ENCODE measurements at regions not wholly inside any gene's neighbourhood (a gene's known extent, or its start where the extent isn't known, plus 50 kb on each side); places are given as distances from the start of the nearest gene placed in this dataset.

- Histone ChIP-seq H3K4me3 (ENCODE audit: insufficient read depth, low read depth, low read length) (no peak overlapping the region), H3K36me3 (replicated peaks; ENCODE audit: control insufficient read depth, insufficient read depth, low read length) (no peaks in the 10 kb centered on the region), H3K27me3 (ENCODE audit: control insufficient read depth, insufficient read depth, low read length) (no peaks in the 10 kb centered on the region)
- no peak for DNase-seq
Measured at GRCh38 chr7:13641714-13642113, 347.8 kb downstream of the ETV1 start.

- Histone ChIP-seq H3K36me3 (replicated peaks; ENCODE audit: control insufficient read depth, insufficient read depth, low read length) (no peaks in the 10 kb centered on the region), H3K27me3 (ENCODE audit: control insufficient read depth, insufficient read depth, low read length) (no peaks in the 10 kb centered on the region), H3K4me3 (ENCODE audit: insufficient read depth, low read depth, low read length) (no peak overlapping the region)
- DNase-seq, result no peak
Measured at GRCh38 chr7:13651167-13651566, 338.3 kb downstream of the ETV1 start.

- H3K27me3 ChIP-seq (ENCODE audit: control insufficient read depth, insufficient read depth, low read length), result no peaks in the 10 kb centered on the region
- no peaks in the 10 kb centered on the region for H3K36me3 ChIP-seq (replicated peaks; ENCODE audit: control insufficient read depth, insufficient read depth, low read length)
- DNase-seq, result no peak
- no peak overlapping the region for H3K4me3 ChIP-seq (ENCODE audit: insufficient read depth, low read depth, low read length)
Measured at GRCh38 chr7:13656330-13656729, 333.1 kb downstream of the ETV1 start.

DNA sequence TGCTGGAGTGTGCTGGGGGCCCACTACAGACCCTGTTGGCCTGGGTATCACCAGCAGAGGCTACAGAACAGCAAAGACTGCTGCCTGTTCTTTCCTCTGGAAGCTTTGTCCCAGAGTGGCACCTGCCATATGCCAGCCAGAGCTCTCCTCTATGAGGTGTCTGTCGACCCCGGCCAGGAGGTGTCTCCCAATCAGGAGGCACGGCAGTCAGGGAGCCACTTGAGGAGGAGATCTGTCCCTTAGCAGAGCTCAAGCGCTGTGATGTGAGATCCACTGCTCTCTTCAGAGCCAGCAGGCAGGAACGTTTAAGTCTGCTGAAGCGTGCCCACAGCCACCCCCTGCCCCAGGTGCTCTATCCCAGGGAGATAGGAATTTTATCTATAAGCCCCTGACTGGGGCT, 316.2 kb downstream of the ETV1 start:
- H3K4me3 ChIP-seq (ENCODE audit: insufficient read depth, low read depth, low read length), result no peak overlapping the region
- no peaks in the 10 kb centered on the region for H3K36me3 ChIP-seq (replicated peaks; ENCODE audit: control insufficient read depth, insufficient read depth, low read length)
- H3K27me3 ChIP-seq (ENCODE audit: control insufficient read depth, insufficient read depth, low read length), result no peaks in the 10 kb centered on the region
- no peak for DNase-seq

DNA sequence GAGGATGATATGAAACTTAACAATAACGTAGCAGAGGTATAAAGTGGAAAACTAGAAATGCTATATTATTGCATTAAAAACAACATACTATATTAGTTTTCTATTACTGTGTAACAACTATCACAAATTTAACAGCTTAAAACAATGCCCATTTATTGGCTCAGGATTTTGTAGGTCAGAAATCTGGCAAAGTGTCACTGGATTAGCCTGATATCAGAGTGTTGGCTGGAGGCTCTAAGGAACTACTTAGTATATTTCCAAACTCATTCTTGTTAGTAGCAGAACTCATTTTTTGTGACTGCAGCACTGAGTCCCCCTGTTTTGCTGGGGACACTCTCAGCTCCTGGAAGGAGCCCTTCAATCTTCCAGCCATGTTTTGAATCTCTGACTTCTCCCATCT, 306.8 kb downstream of the ETV1 start:
- H3K36me3 ChIP-seq (replicated peaks; ENCODE audit: control insufficient read depth, insufficient read depth, low read length), result no peaks in the 10 kb centered on the region
- no peak overlapping the region for H3K4me3 ChIP-seq (ENCODE audit: insufficient read depth, low read depth, low read length)
- no peaks in the 10 kb centered on the region for H3K27me3 ChIP-seq (ENCODE audit: control insufficient read depth, insufficient read depth, low read length)
- no peak for DNase-seq

DNA sequence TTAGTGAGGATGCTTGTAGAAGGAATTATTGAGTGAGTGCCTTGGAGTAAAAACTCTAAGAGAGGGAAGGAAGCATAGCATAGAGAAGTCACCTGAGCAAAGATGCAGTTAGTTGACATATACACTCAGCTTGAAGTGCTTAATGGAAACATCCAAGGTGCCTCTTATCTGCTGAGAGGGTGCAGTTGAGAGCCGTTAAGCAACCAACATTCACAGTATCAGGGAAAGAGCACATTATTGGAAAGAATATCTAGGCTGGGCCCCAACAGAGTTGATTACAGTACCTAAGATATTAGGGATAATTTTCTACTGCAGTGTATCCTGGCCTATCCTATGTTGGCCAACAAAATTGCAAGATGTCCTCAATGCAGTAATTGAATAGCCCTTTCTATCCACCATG, 302.0 kb downstream of the ETV1 start:
- Histone ChIP-seq H3K27me3 (ENCODE audit: control insufficient read depth, insufficient read depth, low read length) (no peaks in the 10 kb centered on the region), H3K36me3 (replicated peaks; ENCODE audit: control insufficient read depth, insufficient read depth, low read length) (no peaks in the 10 kb centered on the region), H3K4me3 (ENCODE audit: insufficient read depth, low read depth, low read length) (no peak overlapping the region)
- no peak for DNase-seq

DNA sequence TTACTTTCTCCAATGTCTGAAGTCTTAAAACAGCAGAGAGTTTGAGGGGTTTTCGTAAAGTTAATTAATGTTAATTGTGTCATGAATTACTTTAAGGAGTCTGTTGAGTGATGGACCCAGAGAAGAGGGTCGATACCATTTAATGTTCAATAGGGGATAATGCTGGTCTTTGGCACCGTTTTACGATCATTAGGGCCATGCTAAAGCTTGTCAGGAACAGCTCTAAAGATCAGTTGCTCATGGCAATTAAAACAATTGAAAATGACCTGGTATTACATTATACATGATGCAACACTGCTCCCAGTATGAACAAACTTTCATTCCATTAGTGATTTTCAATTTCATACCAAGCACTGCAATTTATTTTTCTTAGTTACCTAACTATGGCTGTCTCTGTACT, 296.9 kb downstream of the ETV1 start:
- Histone ChIP-seq H3K36me3 (replicated peaks; ENCODE audit: control insufficient read depth, insufficient read depth, low read length) (no peaks in the 10 kb centered on the region), H3K27me3 (ENCODE audit: control insufficient read depth, insufficient read depth, low read length) (no peaks in the 10 kb centered on the region), H3K4me3 (ENCODE audit: insufficient read depth, low read depth, low read length) (no peak overlapping the region)
- DNase-seq, result no peak

DNA sequence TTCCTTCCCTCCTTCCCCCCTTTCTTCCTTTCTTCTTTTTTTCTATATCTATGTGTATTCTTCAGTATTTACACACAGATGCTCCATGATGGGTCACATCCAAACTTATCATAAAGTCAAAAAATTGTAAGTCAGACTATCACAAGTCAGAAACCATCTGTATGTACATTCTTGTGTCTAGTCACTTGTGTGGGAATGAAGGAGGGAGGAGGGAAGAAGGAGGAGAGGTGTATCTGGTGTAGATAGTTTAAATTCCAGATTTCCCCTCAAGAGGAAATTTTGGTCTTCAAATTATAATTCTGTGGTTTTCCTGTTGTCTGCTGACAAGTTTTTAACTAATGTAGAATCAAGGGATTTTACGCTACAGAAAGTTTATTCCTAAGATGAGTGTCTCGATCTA, 287.2 kb downstream of the ETV1 start:
- H3K36me3 ChIP-seq (replicated peaks; ENCODE audit: control insufficient read depth, insufficient read depth, low read length), result no peaks in the 10 kb centered on the region
- DNase-seq, result no peak

GRCh38 chr7:13708670-13709069, 280.8 kb downstream of the ETV1 start:
- DNase-seq, result no peak
- H3K27me3 ChIP-seq (ENCODE audit: control insufficient read depth, insufficient read depth, low read length), result no peaks in the 10 kb centered on the region
- H3K4me3 ChIP-seq (ENCODE audit: insufficient read depth, low read depth, low read length), result no peak overlapping the region
- no peaks in the 10 kb centered on the region for H3K36me3 ChIP-seq (replicated peaks; ENCODE audit: control insufficient read depth, insufficient read depth, low read length)

More for the DNA sequence above, 287.2 kb downstream of the ETV1 start:
- H3K4me3 ChIP-seq (ENCODE audit: insufficient read depth, low read depth, low read length), result no peak overlapping the region
- H3K27me3 ChIP-seq (ENCODE audit: control insufficient read depth, insufficient read depth, low read length), result no peaks in the 10 kb centered on the region

DNA sequence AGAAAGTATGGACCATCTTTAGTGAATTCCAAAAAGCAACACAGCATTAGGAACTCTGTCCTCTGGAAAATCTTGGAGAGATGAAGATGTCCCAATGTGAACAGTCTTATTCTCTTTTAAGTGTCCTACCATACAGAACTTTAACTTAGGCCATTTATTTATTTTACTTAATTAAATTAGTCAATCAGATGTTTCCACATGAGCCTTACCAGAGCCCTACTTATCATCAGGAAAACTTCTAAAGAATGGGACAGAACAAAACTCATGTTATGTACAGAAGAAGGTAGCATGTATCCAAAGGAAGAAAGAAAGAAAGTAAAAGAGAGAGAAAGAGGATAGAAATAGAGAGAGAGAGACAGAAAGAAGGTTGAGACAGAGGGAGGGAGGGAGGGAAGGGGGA, 276.4 kb downstream of the ETV1 start:
- Histone ChIP-seq H3K4me3 (ENCODE audit: insufficient read depth, low read depth, low read length) (no peak overlapping the region), H3K27me3 (ENCODE audit: control insufficient read depth, insufficient read depth, low read length) (no peaks in the 10 kb centered on the region), H3K36me3 (replicated peaks; ENCODE audit: control insufficient read depth, insufficient read depth, low read length) (no peaks in the 10 kb centered on the region)
- no peak for DNase-seq

DNA sequence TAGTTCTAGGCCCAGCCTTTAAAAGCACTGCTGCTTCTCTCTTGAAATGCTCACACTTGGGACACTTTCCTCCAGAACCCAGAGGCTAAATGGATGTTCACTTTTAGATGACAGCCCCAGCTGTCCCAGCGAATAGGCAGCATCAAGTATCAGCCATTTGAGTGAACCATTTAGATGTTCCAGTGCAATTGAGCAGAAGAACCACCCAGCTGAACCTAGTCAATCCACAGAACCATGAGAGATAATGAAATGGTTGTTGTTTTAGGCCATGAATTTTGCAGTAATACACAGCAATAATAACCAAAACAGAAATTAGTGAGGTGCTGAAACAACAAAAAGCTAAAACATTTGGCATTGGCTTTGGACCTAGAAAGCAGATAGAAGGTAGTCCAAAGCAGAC, 273.9 kb downstream of the ETV1 start:
- DNase-seq, result no peak
- no peaks in the 10 kb centered on the region for H3K27me3 ChIP-seq (ENCODE audit: control insufficient read depth, insufficient read depth, low read length)
- no peak overlapping the region for H3K4me3 ChIP-seq (ENCODE audit: insufficient read depth, low read depth, low read length)
- no peaks in the 10 kb centered on the region for H3K36me3 ChIP-seq (replicated peaks; ENCODE audit: control insufficient read depth, insufficient read depth, low read length)

GRCh38 chr7:13717031-13717430, 272.4 kb downstream of the ETV1 start:
- no peak for DNase-seq
- Histone ChIP-seq H3K36me3 (replicated peaks; ENCODE audit: control insufficient read depth, insufficient read depth, low read length) (no peaks in the 10 kb centered on the region), H3K27me3 (ENCODE audit: control insufficient read depth, insufficient read depth, low read length) (no peaks in the 10 kb centered on the region), H3K4me3 (ENCODE audit: insufficient read depth, low read depth, low read length) (no peak overlapping the region)

GRCh38 chr7:13724191-13724976, 265.1 kb downstream of the ETV1 start:
- no peak for DNase-seq
- no peaks in the 10 kb centered on the region for H3K36me3 ChIP-seq (replicated peaks; ENCODE audit: control insufficient read depth, insufficient read depth, low read length)
- no peaks in the 10 kb centered on the region for H3K27me3 ChIP-seq (ENCODE audit: control insufficient read depth, insufficient read depth, low read length)
- H3K4me3 ChIP-seq (ENCODE audit: insufficient read depth, low read depth, low read length), result no peak overlapping the region

DNA sequence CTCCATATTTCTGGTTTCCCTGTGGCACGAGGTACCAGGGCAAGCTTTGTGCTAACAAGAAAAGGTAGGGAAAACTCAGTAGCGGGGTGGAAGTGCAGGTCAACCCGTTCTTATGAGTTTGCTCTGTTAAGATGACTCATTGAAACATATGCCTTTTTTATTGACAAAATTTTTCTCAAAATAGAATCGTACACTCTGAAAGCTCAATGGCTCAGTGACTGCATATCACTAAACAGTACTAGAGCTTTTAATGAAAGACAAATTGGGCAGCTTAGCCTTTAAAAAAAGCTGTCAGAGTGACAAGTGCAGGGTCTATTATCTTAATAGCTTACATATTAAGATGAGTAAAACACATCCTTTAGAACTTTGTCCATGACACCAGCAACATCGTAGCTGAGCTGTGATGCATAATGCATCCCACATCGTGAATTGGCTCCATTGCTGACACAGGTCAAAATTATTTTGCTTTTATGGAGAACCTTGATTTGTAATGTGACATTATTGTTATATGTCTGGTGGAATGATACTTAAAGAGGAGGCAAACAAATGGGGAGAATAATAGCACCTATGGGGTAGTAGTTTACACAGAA, 264.4 kb downstream of the ETV1 start:
- Histone ChIP-seq H3K36me3 (replicated peaks; ENCODE audit: control insufficient read depth, insufficient read depth, low read length) (no peaks in the 10 kb centered on the region), H3K27me3 (ENCODE audit: control insufficient read depth, insufficient read depth, low read length) (no peaks in the 10 kb centered on the region), H3K4me3 (ENCODE audit: insufficient read depth, low read depth, low read length) (no peak overlapping the region)
- no peak for DNase-seq

GRCh38 chr7:13725591-13725990, 263.9 kb downstream of the ETV1 start:
- H3K27me3 ChIP-seq (ENCODE audit: control insufficient read depth, insufficient read depth, low read length), result no peaks in the 10 kb centered on the region
- no peak overlapping the region for H3K4me3 ChIP-seq (ENCODE audit: insufficient read depth, low read depth, low read length)
- DNase-seq, result no peak
- H3K36me3 ChIP-seq (replicated peaks; ENCODE audit: control insufficient read depth, insufficient read depth, low read length), result no peaks in the 10 kb centered on the region

Data from H7 (cell line).